Nephron progenitor cell (in vitro differentiated cells): ENCODE measurements at regions not wholly inside any gene's neighbourhood (a gene's known extent, or its start where the extent isn't known, plus 50 kb on each side); places are given as distances from the start of the nearest gene placed in this dataset.

Source experiments
- DNase-seq: peaks from one replicate; pipeline ENCODE4 v3.0.0; 2021
- H3K27ac Mint-ChIP-seq: 2 replicates; pipeline ENCODE4 v1.8.0; 2021; ENCODE audit warnings: mild to moderate bottlenecking, moderate library complexity, mixed read lengths
- H3K27me3 Mint-ChIP-seq: 2 replicates; pipeline ENCODE4 v1.8.0; 2021; ENCODE audit warnings: mild to moderate bottlenecking, low read depth, mixed read lengths; ENCODE audit not compliant: poor library complexity
- H3K36me3 Mint-ChIP-seq: 2 replicates; pipeline ENCODE4 v1.8.0; 2021; ENCODE audit warnings: low read depth, mixed read lengths
- H3K4me1 Mint-ChIP-seq: 2 replicates; pipeline ENCODE4 v1.8.0; 2021; ENCODE audit warnings: mixed read lengths
- H3K4me3 Mint-ChIP-seq: 2 replicates; pipeline ENCODE4 v1.8.0; 2021; ENCODE audit warnings: mild to moderate bottlenecking, moderate library complexity, mixed read lengths
- H3K9me3 Mint-ChIP-seq: 2 replicates; pipeline ENCODE4 v1.8.0; 2021; ENCODE audit warnings: mild to moderate bottlenecking, moderate library complexity, mixed read lengths
- CTCF ChIP-seq: fragments of 200-600 bp; sonication (generic); IDR thresholded peaks from 2 replicates; pipeline ENCODE4 v1.5.0; 2021; ENCODE audit warnings: antibody characterized with exemption

GRCh38 chr3:171511450-171511849, 51.2 kb upstream of the TNIK start:
- H3K4me1 Mint-ChIP-seq: no peaks in the 10 kb centered on the region
- no peak overlapping the region for H3K4me3 Mint-ChIP-seq
- no peaks in the 10 kb centered on the region for H3K36me3 Mint-ChIP-seq
- TF ChIP-seq CTCF: no peak
- H3K9me3 Mint-ChIP-seq: no peaks in the 10 kb centered on the region
- no peak overlapping the region for H3K27ac Mint-ChIP-seq
- no peak for DNase-seq
- peaks cover 11% of the 10 kb centered on the region for H3K27me3 Mint-ChIP-seq
